SIG-M5 treated with dmso at 0.1 percent for 504 hours (cell line): ENCODE measurements at regions not wholly inside any gene's neighbourhood (a gene's known extent, or its start where the extent isn't known, plus 50 kb on each side); places are given as distances from the start of the nearest gene placed in this dataset.
"Not testable (repeated sequence)": the region's sequence is repeated elsewhere in the genome, so short reads cannot be mapped to it uniquely, and the experiment has no call there.

Experiments used
- DNase-seq: peaks from one replicate; lab custom pipeline; 2025; ENCODE audit not compliant: unreplicated experiment; lab: John Stamatoyannopoulos, UW

GRCh38 chr7:125485223-125485622 lies 555.6 kb upstream of the POT1 start:
- no peak for DNase-seq

- no peak for DNase-seq
Measured at GRCh38 chr7:125484755-125485154, 555.1 kb upstream of the POT1 start.

DNA sequence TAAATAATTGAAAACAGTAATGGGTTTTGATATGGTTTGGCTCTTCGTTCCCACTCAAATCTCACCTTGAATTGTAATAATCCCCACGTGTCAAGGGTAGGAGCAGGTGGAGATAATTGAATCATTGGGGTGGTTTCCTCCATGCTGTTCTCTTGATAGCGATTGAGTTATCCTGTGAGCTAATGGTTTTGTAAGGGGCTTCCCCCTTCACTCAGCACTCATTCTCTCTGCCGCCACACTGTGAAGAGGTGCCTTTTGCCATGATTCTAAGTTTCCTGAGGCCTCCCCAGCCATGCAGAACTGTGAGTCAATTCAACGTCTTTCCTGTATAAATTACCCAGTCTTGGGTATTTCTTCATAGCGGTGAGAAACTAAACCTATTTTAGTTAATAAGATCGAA lies 551.7 kb upstream of the POT1 start:
- no peak for DNase-seq

GRCh38 chr7:125480762-125481161 lies 551.1 kb upstream of the POT1 start:
- DNase-seq, result no peak

GRCh38 chr7:125468855-125469174 lies 539.2 kb upstream of the POT1 start:
- no peak for DNase-seq

GRCh38 chr7:125467996-125468854 lies 538.6 kb upstream of the POT1 start:
- DNase-seq, result no peak

GRCh38 chr7:125465527-125465926 lies 535.9 kb upstream of the POT1 start:
- no peak for DNase-seq

DNA sequence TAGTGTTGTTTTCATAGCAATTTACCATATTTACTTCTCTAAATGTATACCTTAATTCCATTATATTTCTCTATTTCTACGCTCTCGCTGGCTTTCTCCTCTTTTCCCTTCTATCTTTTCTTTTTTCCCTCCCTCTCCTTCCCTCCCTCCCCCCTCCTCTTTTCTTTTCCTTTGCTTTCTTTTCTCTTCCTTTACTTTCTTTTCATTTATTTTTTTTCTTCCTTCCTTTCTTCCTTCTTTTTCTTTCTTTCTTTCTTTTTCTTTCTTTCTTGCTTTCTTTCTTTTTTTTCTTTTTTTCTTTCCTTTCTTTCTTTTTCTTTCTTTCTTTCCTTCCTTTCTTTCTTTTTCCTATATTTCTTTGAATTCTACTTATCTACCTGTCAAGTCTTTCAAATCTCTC lies 533.0 kb upstream of the POT1 start:
- no peak for DNase-seq

GRCh38 chr7:125459038-125459437 lies 529.4 kb upstream of the POT1 start:
- no peak for DNase-seq

DNA sequence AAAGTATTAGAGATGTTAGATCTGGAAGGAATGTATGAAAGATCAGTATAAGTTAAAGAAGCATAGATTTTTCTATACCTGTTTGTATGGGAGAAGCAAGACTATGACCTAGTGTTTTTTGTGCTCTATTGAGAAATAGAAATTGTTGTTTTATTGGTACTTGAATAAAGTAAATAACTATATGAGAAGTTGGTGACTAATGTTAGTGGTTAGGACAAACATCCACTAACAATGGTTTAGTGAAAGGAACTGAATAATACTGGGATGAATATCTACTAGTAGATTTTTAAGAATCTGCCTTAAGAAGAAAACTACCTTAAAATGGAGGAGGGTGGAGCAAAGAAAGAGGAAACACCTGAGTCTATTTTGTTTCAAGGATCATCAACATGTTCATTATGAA lies 521.1 kb upstream of the POT1 start:
- no peak for DNase-seq

- DNase-seq, result no peak
Measured at GRCh38 chr7:125445836-125446235, 516.2 kb upstream of the POT1 start.

DNA sequence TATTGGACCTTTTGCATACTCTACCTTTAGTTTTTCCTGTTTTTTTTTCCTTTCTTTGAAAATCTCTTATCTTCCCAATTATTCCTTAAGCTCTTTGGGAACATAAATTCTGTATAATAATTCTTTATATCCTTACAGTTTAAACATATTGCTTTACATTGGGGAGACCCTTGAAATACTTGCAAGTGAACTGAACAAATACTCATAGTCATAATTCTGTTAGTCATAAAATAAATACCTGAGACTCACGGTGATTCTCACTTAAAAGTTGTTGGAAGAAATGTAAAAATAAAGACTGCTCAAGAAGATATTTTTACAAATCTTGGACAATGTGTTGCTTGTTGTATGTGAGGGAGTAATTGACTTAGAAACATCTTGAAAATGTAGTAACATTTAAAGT lies 515.2 kb upstream of the POT1 start:
- DNase-seq, result no peak

DNA sequence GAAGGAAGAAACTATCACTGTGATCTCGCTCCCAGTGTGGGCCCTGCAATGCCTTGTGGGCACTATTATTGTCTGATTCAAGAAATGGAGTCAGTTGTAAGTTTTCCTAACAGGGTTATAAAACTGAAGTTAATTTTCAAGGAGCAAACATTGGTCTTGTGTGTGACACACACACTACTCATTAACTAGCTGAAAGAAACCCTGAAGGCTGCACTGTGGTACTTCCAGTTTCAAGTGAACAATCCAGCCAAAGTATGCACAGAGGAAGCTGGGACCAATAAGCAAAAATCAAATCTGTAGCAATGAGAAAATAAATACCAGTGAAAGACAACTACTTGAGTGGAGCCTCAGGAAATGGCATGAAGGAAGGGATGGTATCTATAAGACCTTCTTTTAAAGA lies 506.6 kb upstream of the POT1 start:
- DNase-seq, result no peak

- DNase-seq, result no peak
Measured at GRCh38 chr7:125431349-125431748, 501.7 kb upstream of the POT1 start.

GRCh38 chr7:125430013-125430412 lies 500.4 kb upstream of the POT1 start:
- DNase-seq, result no peak

DNA sequence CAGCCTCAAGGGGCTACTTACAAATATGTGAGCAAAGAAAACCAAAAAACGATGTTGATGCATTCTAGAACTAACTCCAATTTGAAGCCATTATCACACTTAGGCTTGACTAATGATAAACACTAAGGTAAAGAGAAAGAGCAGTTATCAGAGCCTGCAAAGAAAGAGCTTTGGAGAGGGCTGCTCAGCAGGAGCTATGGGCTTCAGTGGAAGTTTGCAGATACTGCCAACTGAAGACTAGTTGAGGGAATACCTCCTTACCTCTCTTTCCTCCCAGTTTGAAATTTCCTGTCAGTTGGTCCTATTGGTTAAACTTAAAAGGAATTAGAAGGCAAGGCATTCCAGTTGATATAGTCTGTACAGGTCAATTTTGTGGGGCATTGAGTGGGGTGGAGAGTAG lies 498.1 kb upstream of the POT1 start:
- DNase-seq, result no peak

- DNase-seq, result no peak
Measured at GRCh38 chr7:125425506-125425905, 495.9 kb upstream of the POT1 start.

DNA sequence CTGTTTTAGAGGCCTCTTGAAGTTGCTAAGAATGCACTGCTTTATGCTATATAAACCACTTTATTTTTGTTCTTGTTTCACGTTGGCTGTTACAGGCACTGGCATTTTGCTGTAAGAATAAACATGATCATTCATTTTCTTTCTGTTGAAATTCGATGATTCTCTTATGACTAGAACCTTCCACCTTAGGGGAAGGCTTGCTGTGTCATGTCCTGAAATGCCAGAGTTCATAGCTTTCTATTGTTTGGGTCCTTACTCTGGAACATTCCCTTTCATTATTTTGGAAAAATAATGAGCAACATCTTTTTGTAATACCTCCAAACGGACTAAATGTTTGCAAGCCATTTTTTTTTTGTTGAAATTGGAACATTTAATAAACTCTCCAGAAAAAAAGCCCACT lies 495.1 kb upstream of the POT1 start:
- DNase-seq, result no peak

GRCh38 chr7:125423458-125424155 lies 494.0 kb upstream of the POT1 start:
- no peak for DNase-seq

DNA sequence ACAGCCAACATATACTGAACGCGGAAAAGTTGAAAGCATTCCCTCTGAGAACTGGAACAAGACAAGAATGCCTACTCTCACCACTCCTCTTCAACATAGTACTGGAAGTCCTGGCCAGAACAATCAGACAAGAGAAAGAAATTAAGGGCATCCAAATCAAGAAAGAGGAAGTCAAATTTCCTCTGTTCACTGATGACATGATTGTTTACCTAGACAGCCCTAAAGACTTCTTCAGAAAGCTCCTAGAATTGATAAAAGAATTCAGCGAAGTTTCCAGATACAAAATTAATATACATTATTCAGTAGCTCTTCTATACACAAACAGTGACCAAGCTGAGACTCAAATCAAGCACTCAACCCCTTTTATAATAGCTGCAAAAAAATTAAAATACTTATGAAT lies 491.8 kb upstream of the POT1 start:
- DNase-seq, result not testable (repeated sequence)

DNA sequence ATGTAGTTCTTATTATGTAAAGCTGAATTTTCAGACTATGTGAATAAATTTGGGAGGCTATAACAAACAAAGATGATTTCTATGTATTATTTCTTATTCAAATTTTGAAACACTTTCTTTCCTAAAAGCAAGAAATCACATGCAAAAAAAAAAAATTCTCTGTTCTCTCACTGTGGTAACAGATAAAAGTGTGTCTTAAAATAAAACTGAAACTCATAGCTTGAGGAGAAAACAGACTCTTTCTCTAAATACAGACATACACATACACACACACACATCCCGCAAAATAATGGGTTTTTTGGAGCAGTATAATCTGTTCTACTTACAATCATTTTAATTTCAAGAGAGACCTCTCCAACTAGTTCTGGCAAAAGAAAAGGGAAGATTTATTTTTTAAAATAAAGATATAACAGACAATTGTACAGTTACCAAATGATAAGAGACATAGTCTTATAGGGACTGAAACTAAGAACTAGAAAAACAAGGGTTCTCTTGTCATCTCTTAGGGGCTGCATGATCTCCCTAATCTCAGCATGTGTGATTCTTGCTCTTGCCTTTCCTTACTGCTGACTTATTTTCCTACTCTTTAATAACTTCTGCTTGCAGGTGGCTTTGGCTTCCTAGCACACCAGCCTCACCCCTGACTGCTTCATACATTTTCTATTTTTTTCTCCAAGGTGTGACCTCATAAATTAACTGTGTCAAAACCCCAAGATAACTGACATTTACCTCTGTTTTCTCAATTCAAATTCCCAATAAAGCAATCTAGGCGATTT lies 483.5 kb upstream of the POT1 start:
- no peak for DNase-seq

- DNase-seq, result no peak
Measured at GRCh38 chr7:125409921-125410320, 480.3 kb upstream of the POT1 start.
